Testis (tissue), 2 donors: ENCODE measurements at regions not wholly inside any gene's neighbourhood (a gene's known extent, or its start where the extent isn't known, plus 50 kb on each side); places are given as distances from the start of the nearest gene placed in this dataset.

Experiments
- CTCF ChIP-seq, 3 experiments: fragments of 450-650 bp in 2 of 3; fragments of 200-600 bp in 1 of 3; sonication (generic) in 1 of 3; IDR thresholded peaks; one replicate each; pipeline ENCODE4 v1.5.1; 2016 to 2019; ENCODE audit warnings: antibody characterized with exemption in 3 of 3, mild to moderate bottlenecking in 2 of 3, moderate library complexity in 1 of 3
- POLR2A ChIP-seq: fragments of 450-650 bp; IDR thresholded peaks from one replicate; pipeline ENCODE4 v1.6.1; 2017; ENCODE audit warnings: antibody characterized with exemption, mild to moderate bottlenecking, moderate library complexity

- TF ChIP-seq POLR2A (no peak), CTCF (IDR thresholded peaks at IDR 0.05) (no peak)
Measured at GRCh38 chr10:52645187-52645758, 127.3 kb downstream of the MBL2 start.
